Inflammatory macrophage treated with lipopolysaccharide for 1 hour (primary cell): ENCODE measurements at regions not wholly inside any gene's neighbourhood (a gene's known extent, or its start where the extent isn't known, plus 50 kb on each side); places are given as distances from the start of the nearest gene placed in this dataset.

Source experiments
- DNase-seq, 2 donors: peaks; one replicate each; pipeline ENCODE4 v3.0.0-alpha.2; 2020 to 2022

DNA sequence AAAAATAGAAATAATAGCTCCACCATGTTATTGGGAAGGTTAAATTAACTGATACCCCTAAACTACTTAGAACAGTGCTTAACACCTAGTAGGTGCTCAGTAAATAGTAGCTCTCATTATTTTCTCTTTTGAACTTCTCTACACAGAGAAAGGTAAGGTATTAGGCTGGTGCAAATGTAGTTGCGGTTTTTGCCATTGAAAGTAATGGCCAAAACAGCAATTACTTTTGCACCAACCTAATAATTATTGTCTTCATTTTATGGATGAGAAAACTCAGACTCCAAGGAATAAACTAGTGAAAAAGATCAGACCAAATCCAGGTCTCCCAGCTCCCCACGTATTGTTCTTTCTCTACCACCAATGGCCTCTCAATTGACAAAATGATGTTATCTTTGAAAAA, 157.2 kb upstream of the TMPO start:
- DNase-seq = no peak

DNA sequence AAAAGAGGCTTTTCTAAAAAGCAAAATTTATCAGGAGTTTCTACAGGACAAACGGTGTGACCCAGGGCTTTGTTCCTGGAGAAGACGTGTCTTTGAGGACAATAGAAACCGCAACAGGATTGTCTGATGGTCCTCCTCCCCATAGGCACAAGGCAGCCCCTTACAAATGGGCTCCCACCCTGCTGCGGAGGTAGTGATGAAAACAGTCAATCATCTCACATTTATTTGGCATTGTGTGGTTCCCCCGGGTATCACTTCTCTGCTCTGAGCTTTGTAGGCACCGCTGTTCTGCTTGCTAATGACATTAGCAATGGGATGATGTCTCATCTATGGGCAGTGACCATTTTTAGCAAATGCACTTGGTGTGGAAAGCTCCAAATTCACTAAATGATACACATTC, 155.5 kb upstream of the TMPO start:
- no peak for DNase-seq

DNA sequence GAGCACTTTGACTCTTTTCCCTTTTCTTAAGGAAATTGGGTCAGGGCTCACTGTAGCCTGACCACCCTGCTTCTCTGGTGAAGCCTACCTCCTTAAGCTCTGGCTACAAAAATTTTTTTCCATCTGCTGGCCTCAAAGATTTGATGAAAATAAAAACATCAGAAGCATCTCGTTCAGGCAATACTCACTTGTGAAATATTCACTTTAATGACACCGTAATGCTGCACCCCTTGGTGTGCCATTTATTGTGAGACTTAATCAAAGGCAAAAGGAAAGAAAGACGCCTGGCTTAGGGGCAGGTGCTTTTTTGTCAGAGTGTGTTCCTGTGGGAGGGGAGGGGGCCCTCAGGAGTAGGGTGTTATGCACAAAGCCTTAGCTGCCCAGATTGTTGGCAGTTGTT, 155.0 kb upstream of the TMPO start:
- DNase-seq = no peak

DNA sequence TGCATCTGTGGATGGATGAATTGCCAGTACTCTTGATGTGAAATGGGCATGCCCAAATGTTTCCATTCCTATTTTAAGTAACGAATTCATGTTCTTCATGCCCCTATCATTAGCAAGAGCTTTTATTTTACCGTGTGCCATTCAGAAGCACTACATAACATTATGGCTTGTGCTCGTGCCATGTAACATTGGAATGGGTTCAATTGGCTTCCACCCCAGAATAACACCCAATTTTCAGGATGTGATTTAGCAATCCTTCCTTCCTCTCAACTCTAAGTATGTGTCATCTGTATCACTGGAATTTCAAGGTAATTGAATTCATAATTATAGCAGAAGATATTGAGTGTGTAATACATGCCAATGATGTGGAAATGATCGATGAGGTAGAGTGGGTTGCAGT, 145.8 kb upstream of the TMPO start:
- no peak for DNase-seq

DNA sequence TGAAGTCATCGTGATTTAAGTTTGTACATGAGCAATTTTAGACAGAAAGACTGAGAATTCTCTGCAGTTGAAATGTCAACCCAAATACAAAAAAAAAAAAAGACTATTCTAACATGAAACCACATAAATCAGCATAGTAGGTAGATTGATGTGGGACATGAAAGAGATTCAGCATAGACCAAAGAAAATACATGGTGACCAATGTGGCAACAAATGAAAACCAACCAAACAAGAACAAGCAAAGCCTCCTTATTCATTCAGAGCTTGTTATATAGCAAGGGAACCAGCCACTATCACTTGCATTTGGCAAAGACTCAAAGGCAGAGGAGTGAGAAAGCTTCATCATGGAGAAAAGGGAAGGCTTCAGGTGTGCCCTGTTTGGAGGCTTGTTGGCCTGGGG, 144.4 kb upstream of the TMPO start:
- no peak for DNase-seq

DNA sequence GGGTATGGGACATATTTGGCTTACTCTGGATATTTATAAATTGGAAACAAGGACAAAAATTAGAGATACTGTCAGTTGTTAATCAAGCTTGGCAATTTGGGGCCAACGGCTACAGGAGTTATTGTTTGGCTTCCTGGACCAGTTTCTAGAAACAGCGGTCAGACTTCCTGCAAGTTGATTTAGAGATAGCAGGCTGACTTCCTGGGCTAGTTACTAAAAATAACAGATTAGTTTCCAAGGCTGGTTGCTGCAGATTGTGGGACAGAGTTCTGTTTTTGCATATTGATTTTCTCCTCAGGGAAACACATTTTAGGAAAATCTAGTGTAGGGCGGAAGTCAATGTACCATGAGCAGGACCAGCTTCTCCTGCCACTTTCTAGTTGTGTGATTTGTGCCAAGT, 144.0 kb upstream of the TMPO start:
- no peak for DNase-seq

DNA sequence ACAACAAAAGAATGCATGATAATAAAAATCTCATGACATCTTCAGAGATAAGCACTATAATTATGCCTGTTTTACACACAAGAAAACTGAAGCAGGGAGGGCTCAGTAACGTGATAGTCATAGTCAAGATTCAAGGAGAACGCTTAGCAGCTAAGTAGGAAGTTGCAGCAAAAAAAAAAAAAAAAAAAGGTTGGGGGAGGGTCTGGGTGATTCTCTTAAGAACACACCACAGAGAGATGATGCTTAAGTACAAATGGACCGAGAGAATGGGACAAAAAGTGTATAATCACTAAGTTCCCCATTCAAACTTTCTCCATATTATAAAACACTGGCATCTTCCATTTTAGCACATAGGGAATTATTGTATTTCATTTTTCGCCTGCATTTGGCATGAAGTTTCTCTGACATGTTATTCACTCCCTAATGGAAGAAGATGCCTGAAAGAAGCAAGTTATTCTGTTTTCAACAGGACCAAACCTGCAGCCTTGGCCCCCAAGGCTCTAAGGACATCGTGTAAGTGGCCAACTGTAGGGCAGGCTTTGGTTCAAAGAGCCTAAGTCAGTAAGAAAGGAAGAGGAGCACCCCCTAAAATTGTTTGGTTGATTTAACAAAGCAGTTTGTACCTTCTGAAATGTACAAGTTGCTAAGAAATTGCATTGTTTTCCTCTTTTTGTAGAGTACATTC, 142.9 kb upstream of the TMPO start:
- DNase-seq = no peak

DNA sequence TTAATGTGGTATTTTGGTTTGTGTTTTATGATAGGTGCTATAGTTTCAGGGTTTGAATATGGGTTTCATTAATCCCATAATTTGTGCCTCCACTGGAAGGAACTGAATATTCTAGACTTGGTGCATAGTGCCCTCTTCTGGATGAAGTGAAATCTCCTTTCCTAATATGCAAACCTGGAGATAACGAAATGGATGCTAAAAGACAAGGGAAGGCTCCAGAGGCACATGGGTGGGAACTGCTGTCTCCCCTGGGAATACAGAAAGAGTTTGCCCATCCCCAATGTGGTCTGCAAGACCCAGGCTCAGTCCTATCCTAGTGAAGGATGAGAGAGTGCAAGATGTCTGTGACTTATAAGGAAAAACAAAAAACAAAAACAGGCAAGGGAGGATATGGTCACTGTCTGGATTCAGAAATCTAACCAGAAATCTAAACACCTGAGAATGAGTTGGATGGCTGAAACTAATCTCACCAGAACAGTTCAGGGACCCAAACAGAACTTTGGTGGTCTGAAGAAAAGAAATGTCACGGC, 142.3 kb upstream of the TMPO start:
- DNase-seq = peak; percentile 13 to 50

DNA sequence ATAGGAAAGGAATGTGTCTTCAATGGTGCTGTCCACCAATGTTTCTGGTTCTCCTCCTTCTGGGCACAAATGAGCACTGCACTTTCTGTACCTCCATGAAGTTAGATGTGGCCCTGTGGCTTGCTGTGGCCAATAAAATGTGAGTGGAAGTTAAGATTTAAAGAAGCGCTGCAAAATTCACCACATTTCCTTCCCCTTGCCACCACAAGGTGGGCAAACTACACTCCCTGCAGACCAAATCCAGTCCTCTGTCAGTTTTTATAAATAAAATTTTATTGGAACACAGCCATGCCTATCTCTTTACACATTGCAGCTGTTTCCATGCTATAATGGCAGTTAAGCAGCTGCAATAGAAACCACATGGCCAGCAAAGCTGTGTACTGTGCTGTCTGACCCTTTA, 141.4 kb upstream of the TMPO start:
- no peak for DNase-seq

DNA sequence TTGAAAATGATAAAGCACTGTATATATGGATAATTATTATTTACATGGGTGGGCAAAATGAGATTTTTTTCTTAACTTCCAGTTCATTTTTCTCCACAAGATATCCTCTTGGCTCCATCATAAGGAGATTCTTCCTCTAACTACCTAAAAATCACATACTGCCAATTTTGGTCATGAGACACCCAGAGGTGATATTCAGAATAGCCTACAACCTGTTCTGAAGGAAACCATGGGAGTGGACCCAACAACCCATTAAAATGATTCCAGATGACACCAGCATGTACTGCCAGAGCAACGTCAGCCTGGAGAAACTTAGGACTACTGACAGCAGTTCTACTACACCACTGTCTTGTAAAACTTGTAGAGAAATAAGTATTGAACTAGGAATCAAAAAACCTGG, 136.3 kb upstream of the TMPO start:
- DNase-seq = no peak

DNA sequence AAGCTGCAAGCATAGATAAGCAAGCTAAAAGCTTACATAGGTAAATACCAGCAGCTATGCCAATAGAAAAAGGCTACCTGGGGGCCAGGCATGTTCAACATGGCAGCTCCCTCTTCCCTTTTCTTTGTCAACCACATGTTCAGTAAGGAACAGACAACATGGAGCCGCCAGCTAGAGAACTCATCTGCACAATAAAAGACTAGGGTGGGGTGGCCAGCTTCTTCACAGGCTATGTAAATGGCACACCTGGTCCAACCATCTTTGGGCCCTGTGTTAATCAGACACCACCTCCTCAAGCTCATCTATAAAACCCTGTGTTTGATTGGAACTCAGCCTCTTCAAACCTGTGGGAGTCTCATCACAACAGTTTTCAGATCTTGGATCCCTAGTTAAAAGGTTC, 129.7 kb upstream of the TMPO start:
- DNase-seq = no peak

DNA sequence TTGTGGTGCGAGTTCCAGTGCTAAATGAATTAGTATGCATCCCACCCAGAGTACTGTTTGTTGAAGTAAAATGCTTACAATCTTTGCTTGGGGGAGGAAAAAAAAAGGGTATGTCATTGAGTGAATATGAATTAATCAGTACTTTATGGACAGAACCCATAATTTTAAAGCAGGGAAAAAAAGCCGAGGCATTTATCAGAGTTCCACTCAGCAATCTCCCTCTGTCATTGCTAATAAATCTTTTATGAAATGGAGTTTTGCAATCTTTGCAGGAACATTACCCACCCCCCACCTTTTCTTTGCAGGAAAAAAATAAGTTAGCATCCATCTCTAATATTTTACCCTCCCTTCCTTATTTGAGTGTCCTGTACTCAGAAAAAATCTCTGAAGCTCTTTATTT, 127.9 kb upstream of the TMPO start:
- no peak for DNase-seq

DNA sequence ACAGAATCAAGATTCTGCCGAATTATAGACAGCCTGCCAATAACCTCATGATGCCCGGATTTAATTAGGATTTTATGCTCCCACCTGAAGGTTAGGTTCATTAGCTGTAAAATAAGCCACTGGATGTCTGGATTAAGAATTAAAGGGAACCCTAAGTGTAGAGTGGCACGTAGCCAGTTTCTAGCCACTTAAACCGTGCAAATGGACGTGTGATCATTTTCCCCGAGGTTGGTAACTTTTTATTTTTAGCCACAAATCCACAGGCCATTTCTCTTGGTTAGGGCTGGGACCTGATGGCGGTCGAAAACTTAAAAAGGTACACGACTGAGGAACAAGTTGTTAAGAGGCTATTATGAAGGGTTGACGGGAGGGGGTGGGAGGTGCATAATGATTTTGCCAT, 127.3 kb upstream of the TMPO start:
- DNase-seq = no peak

DNA sequence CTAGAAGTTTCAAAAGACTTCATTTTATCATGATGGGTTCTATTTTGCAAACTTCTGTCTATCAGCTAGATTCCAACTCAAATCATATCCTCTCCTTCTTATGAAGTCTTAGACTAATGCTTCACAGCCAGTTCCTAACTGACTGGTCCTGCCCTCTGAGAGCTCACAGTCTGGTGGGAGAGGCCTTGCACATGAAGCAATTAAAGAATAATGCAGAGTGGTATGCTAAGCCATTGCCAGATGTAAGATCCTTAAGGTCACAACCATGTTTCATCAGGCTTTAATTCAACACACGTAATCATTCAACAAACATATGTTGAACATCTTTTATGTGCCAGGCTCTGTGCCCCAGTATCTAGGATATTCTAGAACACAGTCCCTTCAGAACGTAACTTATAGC, 125.8 kb upstream of the TMPO start:
- DNase-seq = no peak

DNA sequence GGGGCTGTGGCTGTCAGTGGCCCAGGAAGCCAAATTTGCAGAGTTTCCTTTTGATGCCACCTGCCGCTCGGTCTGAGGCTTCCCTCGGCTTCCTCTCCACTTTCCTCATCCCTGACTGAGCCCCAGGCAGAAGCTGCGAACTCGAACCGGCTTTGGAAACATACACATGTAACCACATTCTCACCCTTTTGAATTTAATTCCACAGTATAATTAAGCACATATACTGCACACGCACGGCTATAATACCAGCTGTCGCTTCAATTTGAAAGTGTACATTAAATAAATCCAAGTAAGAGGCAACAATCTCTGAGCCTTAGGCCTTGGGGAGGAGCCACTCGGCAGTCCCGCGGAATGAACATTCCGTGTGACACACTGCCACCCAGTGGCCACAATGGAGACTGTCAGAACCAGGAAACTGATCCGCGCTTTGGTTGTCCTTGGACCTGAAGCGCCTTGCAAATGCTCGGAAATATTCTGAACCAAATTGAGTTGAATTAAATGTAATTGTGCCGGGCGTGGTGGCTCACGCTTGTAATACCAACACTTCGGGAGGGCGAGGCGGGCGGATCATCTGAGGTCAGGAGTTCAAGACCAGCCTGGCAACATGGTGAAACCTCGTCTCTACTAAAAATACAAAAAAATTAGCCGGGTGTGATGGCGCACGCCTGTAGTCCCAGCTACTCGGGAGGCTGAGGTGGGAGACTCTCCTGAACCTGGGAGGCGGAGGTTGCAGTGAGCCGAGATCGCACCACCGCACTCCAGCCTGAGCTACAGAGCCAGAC, 117.9 kb upstream of the TMPO start:
- peak; percentile 59 to 93 for DNase-seq

DNA sequence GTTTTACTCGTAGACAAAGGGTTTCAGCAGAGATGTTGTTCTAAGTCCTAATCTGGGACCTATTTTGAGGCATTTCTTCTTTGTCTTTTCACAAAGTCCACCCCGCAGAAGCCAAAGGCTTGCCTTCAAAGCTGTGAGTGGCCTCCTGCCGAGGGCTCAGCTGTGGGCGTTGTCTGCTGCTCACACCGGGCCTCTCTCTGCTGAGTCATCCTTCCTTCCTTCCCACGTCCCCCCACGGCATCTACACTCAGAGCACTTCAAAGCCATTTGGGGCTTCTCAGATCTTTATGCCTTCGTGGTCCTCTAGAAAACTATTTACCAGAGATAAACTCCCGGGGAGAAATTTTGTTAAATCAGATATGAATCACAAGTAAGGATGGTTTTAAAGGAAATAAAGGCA, 115.9 kb upstream of the TMPO start:
- peak; percentile 59 to 62 for DNase-seq

DNA sequence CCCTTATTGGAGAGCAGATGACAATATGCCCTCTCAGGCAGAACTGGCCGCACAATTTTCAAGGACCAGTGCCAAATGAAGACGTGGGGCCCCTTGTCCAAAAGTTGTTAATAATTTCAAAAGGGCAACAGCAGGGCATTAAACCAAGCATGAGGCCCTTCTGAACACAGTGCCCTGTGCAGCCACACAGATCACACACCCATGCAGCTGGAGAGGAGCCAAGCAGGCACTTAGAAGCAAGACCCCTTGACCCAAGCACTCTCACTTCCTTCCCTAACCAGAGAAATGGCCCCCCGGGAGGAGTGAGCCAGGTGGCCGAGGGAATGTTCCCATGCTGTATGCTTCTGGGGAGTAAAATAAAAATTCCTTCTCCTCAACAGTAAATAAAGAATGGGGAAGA, 114.0 kb upstream of the TMPO start:
- DNase-seq = no peak

DNA sequence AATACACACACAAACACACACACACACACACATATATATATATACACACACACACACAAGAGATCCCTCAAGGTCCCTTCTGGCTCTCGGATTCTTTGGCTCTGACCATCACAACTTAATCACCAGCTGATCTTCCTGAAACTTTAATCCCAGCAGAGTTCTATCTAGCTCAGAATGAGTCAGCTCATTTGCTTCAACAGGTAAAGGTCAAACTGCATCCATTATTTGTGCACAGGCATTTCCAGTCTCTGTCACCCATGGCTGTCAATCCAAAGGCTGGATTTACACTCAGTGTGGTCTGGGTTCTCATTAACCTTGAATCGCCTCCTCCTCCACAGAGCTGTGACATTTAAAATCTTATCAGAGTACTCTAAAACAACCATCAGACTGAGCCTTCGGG, 113.3 kb upstream of the TMPO start:
- no peak for DNase-seq

DNA sequence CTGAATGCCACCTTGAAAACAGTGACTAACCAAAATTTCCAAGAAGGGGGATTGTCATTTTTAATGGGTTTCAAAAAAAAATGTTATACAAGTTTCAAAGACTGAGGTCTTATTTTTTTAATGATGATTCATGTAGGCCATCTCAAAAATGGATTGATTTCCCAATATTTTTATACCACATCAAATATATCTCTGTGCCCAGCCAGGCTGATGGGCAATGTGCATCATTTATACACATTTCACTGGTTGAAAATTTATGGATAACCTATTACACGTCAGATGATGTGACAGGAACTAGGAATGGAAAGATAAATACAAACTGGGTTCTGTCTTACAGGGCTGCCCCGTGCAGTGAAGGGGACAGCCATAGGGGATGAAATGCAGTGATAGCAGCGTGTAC, 112.7 kb upstream of the TMPO start:
- no peak for DNase-seq

DNA sequence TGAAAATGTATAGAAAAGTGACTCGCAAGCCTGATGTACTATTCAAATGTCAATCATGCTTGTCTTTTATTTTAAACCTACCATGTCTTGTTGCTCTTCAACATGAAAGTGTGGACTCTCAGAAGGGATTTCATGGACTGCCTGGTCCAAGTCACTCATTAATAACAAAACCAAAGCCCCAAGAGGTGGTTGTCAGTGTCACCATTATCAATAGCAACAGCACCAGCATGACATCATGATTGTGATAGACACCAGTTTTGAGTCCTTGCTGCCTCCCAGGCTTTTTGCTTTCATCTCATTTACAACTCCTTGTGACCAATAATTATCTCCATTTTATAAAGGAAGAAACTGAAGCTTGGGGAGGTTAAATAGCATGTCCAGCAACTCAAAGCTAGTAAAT, 112.0 kb upstream of the TMPO start:
- DNase-seq = no peak

DNA sequence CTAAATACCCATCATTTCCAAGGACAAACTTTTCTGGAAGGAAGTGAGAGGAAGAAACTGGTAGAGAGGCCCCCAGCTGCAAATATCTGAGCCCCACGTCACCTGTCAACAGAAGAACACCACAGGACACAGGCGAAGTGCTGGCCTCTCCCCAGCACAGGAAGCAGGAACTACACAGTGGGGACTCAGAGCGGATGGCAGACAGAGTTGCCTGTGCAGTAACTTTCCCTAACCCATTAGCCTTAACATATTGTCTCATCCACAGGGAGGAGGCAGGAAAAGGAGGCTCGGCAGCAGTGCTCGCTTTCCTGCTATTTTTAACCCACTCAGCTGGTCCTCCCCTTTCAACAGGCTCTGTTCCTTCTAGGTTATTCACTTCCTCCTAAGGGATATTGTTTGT, 111.5 kb upstream of the TMPO start:
- DNase-seq = no peak

DNA sequence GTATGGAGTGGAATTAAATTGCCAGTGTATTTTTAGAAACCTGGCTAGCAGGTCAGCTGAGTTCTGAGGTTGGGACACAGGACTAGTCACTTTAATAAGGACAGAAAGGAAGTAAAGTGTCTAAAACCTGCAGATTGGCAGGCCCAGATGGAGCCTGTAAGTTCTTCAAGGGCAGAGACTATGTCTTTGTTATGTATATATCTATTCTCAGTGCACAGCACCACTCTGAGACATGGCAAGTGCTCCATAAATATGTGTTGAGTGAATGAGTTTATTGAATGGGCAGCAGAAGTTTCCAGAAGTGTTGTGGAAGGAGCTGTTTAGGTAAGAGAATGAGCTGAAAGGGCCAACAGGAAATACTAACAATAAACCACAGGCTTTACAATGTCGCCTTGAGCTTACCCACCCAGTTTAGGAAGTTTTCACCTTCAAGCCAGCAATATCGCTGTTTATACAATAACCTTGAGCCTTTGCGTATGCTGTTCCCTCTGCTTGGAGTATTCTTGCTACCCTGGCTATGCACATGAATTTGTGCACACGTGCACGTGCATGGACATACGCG, 109.5 kb upstream of the TMPO start:
- DNase-seq = no peak

DNA sequence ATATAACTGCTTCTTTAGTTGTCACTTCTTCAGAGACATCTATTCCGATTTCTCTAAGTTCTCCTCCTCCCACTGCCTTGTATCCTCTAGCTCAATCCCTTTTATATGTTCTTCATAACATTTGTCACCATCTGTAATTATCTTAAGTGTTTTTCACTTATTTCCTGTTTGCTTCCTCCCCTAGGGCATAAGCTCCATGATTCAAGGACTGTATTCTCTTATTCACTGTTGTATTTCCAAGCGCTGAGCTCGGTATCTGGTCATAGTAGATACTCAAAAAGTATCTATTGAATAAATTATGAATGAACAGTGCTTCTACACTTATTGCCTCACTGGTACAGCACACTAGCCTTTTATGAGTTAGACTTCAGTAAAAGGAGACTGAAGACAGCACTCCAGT, 109.0 kb upstream of the TMPO start:
- no peak for DNase-seq

DNA sequence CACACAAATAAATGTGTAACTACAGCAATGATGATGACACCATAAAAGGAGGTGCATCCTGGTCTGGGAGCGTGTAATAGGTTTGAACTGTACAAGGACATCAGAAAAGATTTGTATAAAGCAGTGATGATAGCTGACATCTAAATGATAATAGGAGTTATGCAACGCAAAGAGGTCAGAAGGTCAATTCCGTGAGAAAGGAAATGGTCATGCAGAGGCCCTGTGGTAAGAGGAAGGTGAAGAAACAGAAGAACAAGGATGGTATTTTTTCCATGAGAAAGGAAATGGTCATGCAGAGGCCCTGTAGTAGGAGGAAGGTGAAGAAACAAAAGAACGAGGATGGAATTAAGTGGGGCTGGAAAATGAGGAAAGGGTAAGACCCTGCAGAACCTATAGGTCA, 106.7 kb upstream of the TMPO start:
- DNase-seq = peak; percentile 69
